Endodermal cell (in vitro differentiated cells): ENCODE measurements at regions not wholly inside any gene's neighbourhood (a gene's known extent, or its start where the extent isn't known, plus 50 kb on each side); places are given as distances from the start of the nearest gene placed in this dataset.
"Not testable (repeated sequence)": the region's sequence is repeated elsewhere in the genome, so short reads cannot be mapped to it uniquely, and the experiment has no call there.

Experiments used
- DNase-seq: peaks from one replicate; pipeline ENCODE4 v3.0.0-alpha.2; 2017
- H3K27ac ChIP-seq: 2 replicates; pipeline ENCODE4 v1.5.1; 2013; ENCODE audit warnings: mild to moderate bottlenecking, low read depth, low read length, moderate library complexity
- H3K27me3 ChIP-seq: 2 replicates; pipeline ENCODE4 v1.6.1; 2013; ENCODE audit warnings: mild to moderate bottlenecking, low read length, moderate library complexity; ENCODE audit not compliant: insufficient read depth, control insufficient read depth, poor library complexity, severe bottlenecking
- H3K36me3 ChIP-seq: 2 replicates; pipeline ENCODE4 v1.7.0; 2013; ENCODE audit warnings: mild to moderate bottlenecking, low read length, moderate library complexity; ENCODE audit not compliant: control insufficient read depth, insufficient read depth
- H3K4me1 ChIP-seq: one replicate; pipeline ENCODE4 v1.7.0; 2013; ENCODE audit warnings: low read length; ENCODE audit not compliant: control insufficient read depth, insufficient read depth
- H3K4me3 ChIP-seq: 2 replicates; pipeline ENCODE4 v1.5.1; 2013; ENCODE audit warnings: mild to moderate bottlenecking, low read length, moderate library complexity
- H3K9ac ChIP-seq: 2 replicates; pipeline ENCODE4 v1.6.1; 2013; ENCODE audit warnings: mild to moderate bottlenecking, low read length, moderate library complexity; ENCODE audit not compliant: poor library complexity, severe bottlenecking; ENCODE audit errors: extremely low read depth
- H3K9me3 ChIP-seq: 2 replicates; pipeline ENCODE4 v1.6.1; 2013; ENCODE audit warnings: mild to moderate bottlenecking, low read length, moderate library complexity; ENCODE audit not compliant: control insufficient read depth
- H3K27ac Mint-ChIP-seq: 2 replicates; pipeline ENCODE4 v1.8.0; 2020; ENCODE audit warnings: mixed read lengths
- H3K27me3 Mint-ChIP-seq: 2 replicates; pipeline ENCODE4 v1.8.0; 2021; ENCODE audit warnings: mild to moderate bottlenecking, mixed read lengths; ENCODE audit not compliant: insufficient read depth
- H3K36me3 Mint-ChIP-seq: 2 replicates; pipeline ENCODE4 v1.8.0; 2020; ENCODE audit warnings: low read depth, mixed read lengths
- H3K4me1 Mint-ChIP-seq: 2 replicates; pipeline ENCODE4 v1.8.0; 2020; ENCODE audit warnings: mixed read lengths
- H3K4me3 Mint-ChIP-seq: 2 replicates; pipeline ENCODE4 v1.8.0; 2020; ENCODE audit warnings: mild to moderate bottlenecking, moderate library complexity, mixed read lengths
- H3K9me3 Mint-ChIP-seq: 2 replicates; pipeline ENCODE4 v1.8.0; 2020; ENCODE audit warnings: mild to moderate bottlenecking, mixed read lengths
- CTCF ChIP-seq: fragments of 200-600 bp; sonication (generic); conservative IDR thresholded peaks from 2 replicates; pipeline ENCODE4 v1.5.0; 2021; ENCODE audit warnings: antibody characterized with exemption, mild to moderate bottlenecking
- WGBS, 2 experiments: methylation state at CpG; one replicate each; pipeline versions ENCODE4 v1.1.5 to v1.1.7; 2013; ENCODE audit warnings: missing lambda C conversion rate in 2 of 2, mixed read lengths in 1 of 2; ENCODE audit not compliant: insufficient coverage in 1 of 2, insufficient read length in 1 of 2; 5-methylcytosine and 5-hydroxymethylcytosine counted together

- H3K36me3 Mint-ChIP-seq, result no peaks in the 10 kb centered on the region
- Histone ChIP-seq H3K27me3 (no peaks in the 10 kb centered on the region), H3K36me3 (no peaks in the 10 kb centered on the region), H3K9me3 (no peaks in the 10 kb centered on the region), H3K4me3 (no peak overlapping the region), H3K9ac (no peak overlapping the region), H3K4me1 (peaks cover 12% of the 10 kb centered on the region), H3K27ac (no peak overlapping the region)
- no peak for DNase-seq
- no peak for TF ChIP-seq CTCF
- no peaks in the 10 kb centered on the region for H3K27me3 Mint-ChIP-seq
- no peak overlapping the region for H3K4me3 Mint-ChIP-seq
- H3K27ac Mint-ChIP-seq, result no peak overlapping the region
- no peaks in the 10 kb centered on the region for H3K9me3 Mint-ChIP-seq
- H3K4me1 Mint-ChIP-seq, result peaks cover 5% of the 10 kb centered on the region
- 94 to 100% methylated on average over 1 to 2 of the region's 2 CpGs for WGBS, 2 experiments
These were observed 124.3 kb upstream of the SAMSN1 start for GRCh38 chr21:14670409-14670808.

- H3K27me3 Mint-ChIP-seq, H3K4me1 ChIP-seq, H3K36me3 Mint-ChIP-seq, H3K9me3 Mint-ChIP-seq, H3K4me3 Mint-ChIP-seq, H3K27me3 ChIP-seq, H3K27ac Mint-ChIP-seq, H3K27ac ChIP-seq, H3K9ac ChIP-seq, DNase-seq, H3K9me3 ChIP-seq, H3K4me1 Mint-ChIP-seq, H3K4me3 ChIP-seq, H3K36me3 ChIP-seq: not testable (repeated sequence)
- WGBS, 2 experiments, result 67 to 95% methylated on average over 2 to 3 of the region's 3 CpGs
These were observed 123.0 kb upstream of the SAMSN1 start for GRCh38 chr21:14669092-14669491.

- H3K4me1 Mint-ChIP-seq, result no peaks in the 10 kb centered on the region
- no peaks in the 10 kb centered on the region for H3K27me3 Mint-ChIP-seq
- H3K4me1 ChIP-seq, result no peaks in the 10 kb centered on the region
- H3K9me3 ChIP-seq, result no peaks in the 10 kb centered on the region
- no peak for DNase-seq
- no peak overlapping the region for H3K27ac Mint-ChIP-seq
- no peaks in the 10 kb centered on the region for H3K27me3 ChIP-seq
- H3K9me3 Mint-ChIP-seq, result no peaks in the 10 kb centered on the region
- no peak overlapping the region for H3K4me3 Mint-ChIP-seq
- H3K4me3 ChIP-seq, result no peak overlapping the region
- 84 to 95% methylated on average over 6 to 10 of the region's 10 CpGs for WGBS, 2 experiments
- no peak for TF ChIP-seq CTCF
- H3K9ac ChIP-seq, result no peak overlapping the region
- H3K36me3 ChIP-seq, result no peaks in the 10 kb centered on the region
- H3K27ac ChIP-seq, result no peak overlapping the region
- no peaks in the 10 kb centered on the region for H3K36me3 Mint-ChIP-seq
These were observed 111.3 kb upstream of the SAMSN1 start for GRCh38 chr21:14657241-14658008.

- Mint-ChIP-seq H3K36me3 (no peaks in the 10 kb centered on the region), H3K27ac (no peak overlapping the region), H3K4me1 (no peaks in the 10 kb centered on the region), H3K9me3 (peaks cover 9% of the 10 kb centered on the region), H3K27me3 (no peaks in the 10 kb centered on the region), H3K4me3 (no peak overlapping the region)
- TF ChIP-seq CTCF, result no peak
- Histone ChIP-seq H3K9me3 (no peaks in the 10 kb centered on the region), H3K4me3 (no peak overlapping the region), H3K9ac (no peak overlapping the region), H3K36me3 (no peaks in the 10 kb centered on the region), H3K27ac (no peak overlapping the region), H3K27me3 (no peaks in the 10 kb centered on the region), H3K4me1 (no peaks in the 10 kb centered on the region)
- no peak for DNase-seq
- WGBS, 2 experiments, result no CpG with 5 or more reads among the region's 1 CpG
These were observed 100.8 kb upstream of the SAMSN1 start for GRCh38 chr21:14646893-14647292.
